Endothelial cell of umbilical vein (primary cell): ENCODE measurements at regions not wholly inside any gene's neighbourhood (a gene's known extent, or its start where the extent isn't known, plus 50 kb on each side); places are given as distances from the start of the nearest gene placed in this dataset.

Experiments
- BruUV-seq: library from RNA; stranded (reverse); fragments of 400-500 nt; replicated peaks from 2 replicates; lab custom pipeline; 2021; lab: Mats Ljungman, UMichigan
- CTCF ChIA-PET: fragments of 300-600, 350-600 bp; sonication (Branson Sonifier 250); formaldehyde crosslinking; loops from one replicate; lab custom pipeline; 2021; ENCODE audit warnings: antibody characterized with exemption, inconsistent platforms; lab: Charles Lee
- POLR2A ChIA-PET: fragments of 300-600, 350-600 bp; sonication (Branson Sonifier 250); formaldehyde crosslinking; loops from one replicate; lab custom pipeline; 2021; ENCODE audit warnings: antibody characterized with exemption, inconsistent platforms; lab: Charles Lee
- DNase-seq: peaks from one replicate; pipeline ENCODE4 v3.0.0-alpha.2; 2011; ENCODE audit warnings: low read depth, low spot score
- FAIRE-seq: peaks from 2 replicates; lab custom pipeline; 2011; peaks lifted over from hg19 to GRCh38; lab: Jason Lieb, UNC
- H2AFZ ChIP-seq: 2 replicates; pipeline ENCODE4 v1.6.0; 2012; ENCODE audit warnings: low read depth, low read length, control low read depth, inconsistent platforms
- H3K27ac ChIP-seq: 2 replicates; pipeline ENCODE4 v1.5.1; 2011; ENCODE audit warnings: low read depth, mild to moderate bottlenecking, control low read depth, low read length, moderate library complexity; ENCODE audit not compliant: insufficient read depth
- H3K27me3 ChIP-seq, 2 experiments: 2 replicates each; pipeline versions ENCODE4 v1.6.0 to v1.6.1; 2011; ENCODE audit warnings: low read length in 2 of 2, mixed read lengths in 1 of 2; ENCODE audit not compliant: control insufficient read depth in 2 of 2, insufficient read depth in 2 of 2
- H3K36me3 ChIP-seq, 2 experiments: 2 replicates in 1 of 2; 3 replicates in 1 of 2; pipeline ENCODE4 v1.5.1; 2011; ENCODE audit warnings: low read length in 2 of 2, mild to moderate bottlenecking in 1 of 2, moderate library complexity in 1 of 2; ENCODE audit not compliant: control insufficient read depth in 2 of 2, insufficient read depth in 2 of 2; ENCODE audit errors: extremely low read depth in 1 of 2
- H3K4me1 ChIP-seq: 3 replicates; pipeline ENCODE4 v1.5.1; 2011; ENCODE audit warnings: mild to moderate bottlenecking, low read length; ENCODE audit not compliant: control insufficient read depth, insufficient read depth; ENCODE audit errors: extremely low read depth
- H3K4me2 ChIP-seq: 2 replicates; pipeline ENCODE4 v1.6.1; 2011; ENCODE audit warnings: low read length, control low read depth, mixed read lengths; ENCODE audit not compliant: insufficient read depth
- H3K4me3 ChIP-seq, 3 experiments: fragments of 200-600 bp in 1 of 3; sonication (generic), shearing (Covaris generic) in 1 of 3; replicated peaks in 1 of 3; 2 replicates each; pipeline ENCODE4 v1.5.1; 2011 to 2016; ENCODE audit warnings: control low read depth in 3 of 3, low read length in 3 of 3, mild to moderate bottlenecking in 2 of 3, inconsistent platforms in 1 of 3, low read depth in 1 of 3, moderate library complexity in 1 of 3; ENCODE audit not compliant: insufficient read depth in 1 of 3
- H3K79me2 ChIP-seq: 2 replicates; pipeline ENCODE4 v1.6.0; 2012; ENCODE audit warnings: low read length, inconsistent platforms; ENCODE audit not compliant: control insufficient read depth, insufficient read depth
- H3K9ac ChIP-seq: replicated peaks from 2 replicates; pipeline ENCODE3; 2011; ENCODE audit warnings: low read length, control low read depth; ENCODE audit not compliant: insufficient read depth; ENCODE audit errors: extremely low read depth
- H3K9me1 ChIP-seq: replicated peaks from 3 replicates; pipeline ENCODE4 v1.6.0; 2011; ENCODE audit warnings: mild to moderate bottlenecking, low read length; ENCODE audit not compliant: control insufficient read depth, insufficient read depth; ENCODE audit errors: extremely low read depth
- H3K9me3 ChIP-seq: replicated peaks from 2 replicates; pipeline ENCODE4 v1.5.1; 2012; ENCODE audit warnings: low read length, inconsistent platforms; ENCODE audit not compliant: control insufficient read depth, insufficient read depth
- H4K20me1 ChIP-seq: replicated peaks from 2 replicates; pipeline ENCODE3; 2011; ENCODE audit warnings: mild to moderate bottlenecking, low read length; ENCODE audit not compliant: control insufficient read depth, insufficient read depth; ENCODE audit errors: extremely low read depth
- CTCF ChIP-seq, 2 donors: IDR thresholded peaks; 1 replicate in 1 of 2; 2 replicates in 1 of 2; pipeline ENCODE4 v1.5.1; 2011; ENCODE audit warnings: low read length in 2 of 2, mild to moderate bottlenecking in 2 of 2, moderate library complexity in 2 of 2, control low read depth in 1 of 2, inconsistent platforms in 1 of 2, low read depth in 1 of 2; ENCODE audit not compliant: insufficient read depth in 1 of 2; ENCODE audit errors: extremely low read depth in 1 of 2
- EZH2 ChIP-seq: IDR thresholded peaks from 2 replicates; pipeline ENCODE4 v1.6.1; 2012; ENCODE audit warnings: borderline replicate concordance, low read depth, mild to moderate bottlenecking, moderate library complexity, low read length, inconsistent platforms; ENCODE audit not compliant: severe bottlenecking
- FOS ChIP-seq: IDR thresholded peaks from 2 replicates; pipeline ENCODE4 v1.6.1; 2011; ENCODE audit warnings: mild to moderate bottlenecking, low read length, moderate library complexity, borderline replicate concordance; ENCODE audit not compliant: insufficient read depth
- GATA2 ChIP-seq: IDR thresholded peaks from 2 replicates; pipeline ENCODE4 v1.7.0; 2011; ENCODE audit warnings: low read depth, mild to moderate bottlenecking, moderate library complexity, mixed read lengths, low read length; ENCODE audit not compliant: insufficient read length, insufficient read depth
- JUN ChIP-seq: IDR thresholded peaks from 2 replicates; pipeline ENCODE4 v1.6.1; 2011; ENCODE audit warnings: borderline replicate concordance, low read depth; ENCODE audit not compliant: insufficient read length, insufficient read depth
- MAX ChIP-seq: IDR thresholded peaks from 2 replicates; pipeline ENCODE4 v1.6.1; 2011; ENCODE audit not compliant: insufficient read depth, insufficient read length
- MYC ChIP-seq: IDR thresholded peaks from one replicate; pipeline ENCODE4 v1.6.1; 2011; ENCODE audit warnings: mild to moderate bottlenecking, low read depth, low read length
- POLR2A ChIP-seq: IDR thresholded peaks from 2 replicates; pipeline ENCODE4 v1.6.1; 2012; ENCODE audit warnings: low read depth, mild to moderate bottlenecking, control low read depth, low read length
- POLR2AphosphoS5 ChIP-seq: IDR thresholded peaks from 2 replicates; pipeline ENCODE4 v1.6.1; 2012; ENCODE audit warnings: low read depth, mild to moderate bottlenecking, control low read depth, low read length, moderate library complexity; ENCODE audit not compliant: insufficient read depth
- dilution Hi-C: fragments of 300-500 bp; cut with MboI; formaldehyde crosslinking; loops from one replicate; pipeline ENCODE4 v1.15.0; 2019; ENCODE audit warnings: low sequenced_read_pairs; ENCODE audit not compliant: extremely low pct_ligation_motif_present
- intact Hi-C: fragments of 100-400 bp; cut with micrococcal nuclease; formaldehyde crosslinking; loops from one replicate; pipeline ENCODE4 v1.10.0; 2022

GRCh38 chr11:134536219-134536618, 124.2 kb upstream of the B3GAT1 start:
- no peaks in the 10 kb centered on the region for H3K4me1 ChIP-seq
- no peak for DNase-seq
- H3K79me2 ChIP-seq: no peaks in the 10 kb centered on the region
- TF ChIP-seq POLR2A: no peak
- TF ChIP-seq POLR2AphosphoS5: no peak
- no peak for TF ChIP-seq MYC
- no peak for TF ChIP-seq FOS
- TF ChIP-seq MAX: no peak
- TF ChIP-seq GATA2: no peak
- no peak for TF ChIP-seq CTCF (IDR thresholded peaks at IDR 0.05; ENCODE audit: extremely low read depth in 1 of 2, insufficient read depth in 1 of 2, low read depth in 1 of 2, low read length in 2 of 2)
- no peak for TF ChIP-seq JUN
- no peak for TF ChIP-seq EZH2
- BruUV-seq: no TSS peak
- no peaks in the 10 kb centered on the region for H3K9me3 ChIP-seq
- no peak overlapping the region for H3K9ac ChIP-seq
- no peak overlapping the region for H3K27ac ChIP-seq
- no peaks in the 10 kb centered on the region for H3K27me3 ChIP-seq
- H3K9me1 ChIP-seq: no peaks in the 10 kb centered on the region
- H3K36me3 ChIP-seq: no peaks in the 10 kb centered on the region
- H3K4me3 ChIP-seq: no peak overlapping the region
- CTCF ChIA-PET: no interaction called here
- dilution Hi-C loops (no loop called here), intact Hi-C loops (no loop called here)
- H2AFZ ChIP-seq: no peak overlapping the region
- POLR2A ChIA-PET: no interaction called here
- H3K4me2 ChIP-seq: no peak overlapping the region
- no peaks in the 10 kb centered on the region for H4K20me1 ChIP-seq
- no peak for FAIRE-seq
